ENCODE measurements at regions not wholly inside any gene's neighbourhood (a gene's known extent, or its start where the extent isn't known, plus 50 kb on each side); places are given as distances from the start of the nearest gene placed in this dataset.

DNA sequence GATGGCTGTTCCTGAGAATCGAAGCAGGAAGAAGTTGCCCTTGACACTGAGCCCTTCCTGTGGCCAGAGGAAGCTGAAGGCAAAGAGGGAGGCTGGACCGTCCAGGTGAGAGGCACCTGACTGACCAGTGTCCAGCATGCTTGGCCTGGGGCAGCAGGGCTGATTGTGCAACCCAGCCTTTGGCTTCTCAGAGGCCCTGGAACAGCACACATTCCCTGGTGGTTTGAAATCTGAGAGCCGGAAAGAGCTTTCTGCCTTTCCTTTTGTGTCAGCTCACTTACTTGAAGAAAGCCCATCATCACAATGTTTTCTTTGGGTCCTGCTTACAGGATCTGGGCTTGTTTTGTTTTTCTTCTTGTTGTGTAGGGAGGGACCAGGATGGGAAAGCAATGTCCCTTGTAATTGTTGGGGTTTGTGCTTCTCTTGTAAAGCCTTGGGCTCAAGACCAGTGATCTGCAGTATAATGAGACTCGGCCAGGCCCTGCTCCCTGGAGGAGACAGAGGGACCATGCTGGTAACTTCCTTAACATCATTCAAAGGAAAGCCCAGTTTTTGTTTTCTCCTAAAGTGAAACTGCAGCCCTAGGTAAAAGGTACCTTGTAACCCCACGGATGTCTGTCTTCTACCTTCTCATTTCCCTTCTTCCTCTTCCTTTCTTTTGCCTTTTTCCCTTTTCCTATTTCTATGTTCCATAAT is 213.7 kb downstream of the NXNL2 start:
- no peaks in the 10 kb centered on the region for H4K20me1 ChIP-seq (replicated peaks in 1 of 2; ENCODE audit: control insufficient read depth in 1 of 2, insufficient read depth in 2 of 2, low read length in 2 of 2)
- ChIA-PET CTCF (ENCODE audit: partially characterized antibody) (interaction anchor here (2.7 to 3.5 kb wide), 2 partner anchors 12 to 155 kb away, joined by 7 to 8 read pairs; no protein-coding TSS in a partner anchor), POLR2A (ENCODE audit: partially characterized antibody) (no interaction called here)
- H3K4ac ChIP-seq (replicated peaks; ENCODE audit: insufficient read length, low read depth, low read length): no peak overlapping the region
- peaks cover 3% of the 10 kb centered on the region; the same call in 1 of the 2 replicates for H3K23me2 ChIP-seq (ENCODE audit: low read depth, low read length)
- peak overlapping the region; percentile 36; the same call in 1 of the 2 replicates for H2BK5ac ChIP-seq (ENCODE audit: low read depth, low read length)
- DNase-seq (ENCODE audit: low read depth in 1 of 2, low spot score in 2 of 2): no peak
- H3K18ac ChIP-seq (ENCODE audit: extremely low read depth, low read length): 0 out of 2 replicates have a peak overlapping the region, but pooled peaks have one; percentile 17
- H3K14ac ChIP-seq (ENCODE audit: insufficient read length): no peak overlapping the region
- no peak overlapping the region for H2BK120ac ChIP-seq (replicated peaks; ENCODE audit: low read depth, low read length)
- H3K36me3 ChIP-seq (ENCODE audit: control insufficient read depth in 2 of 4, insufficient read depth in 4 of 4, low read length in 3 of 4): no peaks in the 10 kb centered on the region
- H3K9me3 ChIP-seq (ENCODE audit: insufficient read depth in 2 of 2, low read depth in 1 of 2, low read length in 1 of 2): peaks cover 3 to 4% of the 10 kb centered on the region in 2 experiments; a peak in 1 of 4 replicates
- no peak overlapping the region for H3K56ac ChIP-seq (replicated peaks; ENCODE audit: insufficient read length, low read depth, low read length)
- H3K4me1 ChIP-seq (replicated peaks in 1 of 4; ENCODE audit: control insufficient read depth in 3 of 4, insufficient read depth in 4 of 4, low read length in 3 of 4): peaks cover 5 to 22% (median 12%) of the 10 kb centered on the region in 4 experiments
- no peak overlapping the region for H3K27ac ChIP-seq (ENCODE audit: low read depth, low read length)
- H2BK20ac ChIP-seq (ENCODE audit: low read length): no peak overlapping the region; the same call in 1 of the 2 replicates
- H2BK12ac ChIP-seq (ENCODE audit: low read depth, low read length): peak overlapping the region; percentile 93; the same call in 1 of the 2 replicates
- H2BK15ac ChIP-seq (ENCODE audit: low read length): no peak overlapping the region
- no peak overlapping the region for H4K8ac ChIP-seq (ENCODE audit: extremely low read depth, insufficient read depth, low read length)
- peak overlapping the region; percentile 83; the same call in 1 of the 2 replicates for H2AFZ ChIP-seq (ENCODE audit: low read length)
- H4K5ac ChIP-seq (ENCODE audit: insufficient read length, low read depth, low read length): no peak overlapping the region
- peak overlapping the region; percentile 45 for H4K91ac ChIP-seq (replicated peaks; ENCODE audit: insufficient read length, low read length)
- no peaks in the 10 kb centered on the region for H3K27me3 ChIP-seq (replicated peaks in 1 of 4; ENCODE audit: control insufficient read depth in 3 of 4, extremely low read depth in 1 of 4, insufficient read depth in 3 of 4, low read length in 3 of 4)
- WGBS, 2 experiments (ENCODE audit: extremely low coverage in 1 of 2, insufficient coverage in 1 of 2, insufficient read length in 1 of 2, insufficient replicate concordance in 2 of 2, low coverage in 1 of 2, low lambda C conversion rate in 2 of 2, missing lambda C conversion rate in 1 of 2): 92% methylated on average over 5 of the region's 5 CpGs; no CpG with 5 or more reads in 1 of the 2 experiments
- H3K23ac ChIP-seq (ENCODE audit: insufficient read length): no peak overlapping the region
- peak overlapping the region; percentile 60; the same call in 1 of the 2 replicates for H2AK5ac ChIP-seq (ENCODE audit: low read depth, low read length)
- FAIRE-seq: no peak
- H3K4me3 ChIP-seq (ENCODE audit: extremely low read depth in 1 of 4, insufficient read depth in 2 of 4, low read depth in 3 of 4, low read length in 4 of 4): no peak overlapping the region
- H3K4me2 ChIP-seq (ENCODE audit: insufficient read depth in 1 of 2, low read depth in 2 of 2, low read length in 2 of 2): no peak overlapping the region
- H3K79me2 ChIP-seq (ENCODE audit: control insufficient read depth in 1 of 2, insufficient read depth in 2 of 2, low read length in 2 of 2): no peaks in the 10 kb centered on the region
- H3K79me1 ChIP-seq (ENCODE audit: low read depth, low read length): no peaks in the 10 kb centered on the region
- no peak overlapping the region for H3K9ac ChIP-seq (replicated peaks in 1 of 4; ENCODE audit: extremely low read depth in 1 of 4, low read depth in 3 of 4, low read length in 3 of 4)
- TF ChIP-seq CEBPB (IDR thresholded peaks at IDR 0.05; ENCODE audit: low read depth, low read length): peak; percentile 64

Measured in H1 (cell line).